HG02938 (cell line): ENCODE measurements at regions not wholly inside any gene's neighbourhood (a gene's known extent, or its start where the extent isn't known, plus 50 kb on each side); places are given as distances from the start of the nearest gene placed in this dataset.

ENCODE experiments used
- ATAC-seq: cut with Tn5 transposase; IDR thresholded peaks from one replicate; pipeline ENCODE4 v1.9.1; 2021; ENCODE audit warnings: mild to moderate bottlenecking, moderate library complexity; ENCODE audit not compliant: unreplicated experiment

DNA sequence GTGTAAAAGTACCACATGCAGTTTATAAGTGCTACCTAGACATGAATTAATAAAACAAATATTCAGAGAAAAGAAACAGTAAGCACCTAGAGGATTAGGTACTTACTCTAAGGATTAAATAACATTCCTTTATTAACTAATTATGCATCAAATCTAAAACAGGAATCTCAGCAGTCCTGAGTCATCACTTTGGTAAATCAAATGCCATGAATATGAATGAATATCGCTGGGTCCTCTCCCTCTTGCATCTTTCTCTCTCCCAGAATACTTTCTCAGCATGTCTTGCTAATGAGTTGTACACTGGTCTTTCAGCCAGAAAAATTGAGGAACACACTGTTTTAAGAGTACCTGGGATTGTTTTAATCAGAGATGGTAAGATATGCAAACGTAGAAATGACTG, 225.5 kb upstream of the NFE2L3 start:
- ATAC-seq: no peak

- no peak for ATAC-seq
Observed at GRCh38 chr7:25926891-25927625, 224.9 kb upstream of the NFE2L3 start.

- ATAC-seq: no peak
Observed at GRCh38 chr7:25927626-25927978, 224.4 kb upstream of the NFE2L3 start.

DNA sequence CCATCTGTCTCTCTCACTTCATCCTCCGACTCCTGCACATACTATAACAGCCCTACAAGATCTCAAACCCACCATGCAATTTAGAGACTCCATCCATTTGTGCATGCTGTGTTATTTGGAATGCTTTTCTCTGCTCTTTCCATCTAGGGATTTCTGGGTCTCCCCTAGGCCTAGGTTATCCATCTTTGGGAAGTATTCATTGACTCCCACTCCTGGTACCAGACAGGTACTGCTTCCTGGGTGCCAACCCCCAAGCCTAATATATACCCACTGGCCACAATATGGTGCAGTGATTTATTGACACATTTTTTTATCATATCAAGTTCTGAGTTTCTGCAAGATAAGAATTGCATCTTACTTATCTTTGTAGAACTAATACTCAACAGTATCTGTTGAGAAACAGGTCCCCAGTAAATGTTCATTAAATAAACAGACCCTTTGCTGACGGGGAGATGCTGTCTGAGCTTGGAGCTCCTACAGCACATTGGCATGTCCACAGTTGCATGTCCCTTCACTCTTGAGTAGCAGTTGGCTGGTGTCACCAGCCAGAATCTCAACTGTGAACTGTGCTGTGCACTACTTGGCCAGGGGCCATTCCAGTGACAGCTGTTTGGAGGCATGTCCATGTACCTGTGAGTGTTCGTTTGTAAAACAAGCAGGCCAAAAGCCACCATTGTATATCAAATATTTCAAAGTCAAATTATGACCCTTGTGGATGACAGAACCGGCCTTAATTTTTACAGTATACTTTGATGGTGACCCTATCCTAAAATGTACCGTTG, 223.3 kb upstream of the NFE2L3 start:
- ATAC-seq: no peak

- no peak for ATAC-seq
Observed at GRCh38 chr7:25929448-25929847, 222.6 kb upstream of the NFE2L3 start.

DNA sequence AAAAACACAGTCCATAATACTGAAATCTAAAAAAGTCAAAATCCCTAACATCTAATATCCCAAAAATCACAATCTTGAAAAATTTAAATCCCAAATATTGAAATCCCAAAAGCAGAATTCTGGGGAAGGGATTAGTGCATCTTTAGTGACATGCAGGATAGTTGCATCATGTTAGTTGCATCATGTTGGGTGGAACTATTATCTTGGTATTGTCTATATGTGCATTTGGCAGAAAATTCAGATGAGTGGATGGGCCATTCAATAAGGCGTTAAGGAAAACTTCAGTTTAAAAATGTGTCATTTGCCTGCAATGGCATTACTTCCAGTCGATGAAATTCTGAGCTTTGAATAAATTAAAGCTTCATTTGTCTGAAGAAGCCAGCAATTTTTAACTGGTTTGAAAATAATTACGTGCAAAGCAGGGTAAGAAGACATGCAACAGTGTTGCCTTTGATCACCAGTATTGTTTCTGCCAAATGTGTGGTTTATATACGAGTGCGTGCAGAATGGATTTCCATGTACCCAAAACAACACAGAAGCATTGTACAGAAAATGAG, 221.4 kb upstream of the NFE2L3 start:
- ATAC-seq: no peak

DNA sequence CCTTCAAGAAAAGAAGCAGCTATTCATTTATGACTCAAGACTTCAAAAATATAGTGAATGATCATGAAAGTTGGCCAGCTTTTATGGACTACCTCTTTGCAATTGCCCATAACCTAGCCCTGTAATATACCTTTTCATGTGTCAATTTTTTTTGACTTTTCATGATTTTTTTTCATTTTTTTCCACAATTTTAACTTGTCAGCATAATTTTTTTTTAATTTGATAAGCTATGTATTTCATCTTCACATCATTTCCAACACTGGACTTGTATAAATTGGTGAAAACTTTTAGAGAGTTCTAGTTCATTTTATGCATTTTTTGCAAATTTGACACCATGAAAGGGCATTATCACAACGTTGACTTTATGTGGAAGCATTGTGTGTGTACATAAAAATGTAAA, 220.8 kb upstream of the NFE2L3 start:
- ATAC-seq: no peak

DNA sequence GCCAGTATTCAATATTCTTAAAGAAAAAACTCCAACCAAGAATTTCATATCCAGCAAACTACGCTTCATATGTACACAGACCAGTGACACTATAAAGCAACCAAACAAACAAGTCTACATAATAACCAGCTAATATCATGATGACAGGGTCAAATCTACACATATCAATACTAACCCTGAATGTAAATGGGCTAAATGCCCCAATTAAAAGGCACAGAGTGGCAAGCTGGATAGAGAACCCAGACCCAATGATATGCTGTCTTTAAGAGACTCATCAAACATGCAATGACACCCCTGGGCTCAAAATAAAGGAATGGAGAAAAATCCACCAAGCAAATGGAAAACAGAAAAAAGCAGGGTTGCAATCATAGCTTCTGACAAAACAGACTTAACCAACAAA, 218.1 kb upstream of the NFE2L3 start:
- ATAC-seq: no peak

DNA sequence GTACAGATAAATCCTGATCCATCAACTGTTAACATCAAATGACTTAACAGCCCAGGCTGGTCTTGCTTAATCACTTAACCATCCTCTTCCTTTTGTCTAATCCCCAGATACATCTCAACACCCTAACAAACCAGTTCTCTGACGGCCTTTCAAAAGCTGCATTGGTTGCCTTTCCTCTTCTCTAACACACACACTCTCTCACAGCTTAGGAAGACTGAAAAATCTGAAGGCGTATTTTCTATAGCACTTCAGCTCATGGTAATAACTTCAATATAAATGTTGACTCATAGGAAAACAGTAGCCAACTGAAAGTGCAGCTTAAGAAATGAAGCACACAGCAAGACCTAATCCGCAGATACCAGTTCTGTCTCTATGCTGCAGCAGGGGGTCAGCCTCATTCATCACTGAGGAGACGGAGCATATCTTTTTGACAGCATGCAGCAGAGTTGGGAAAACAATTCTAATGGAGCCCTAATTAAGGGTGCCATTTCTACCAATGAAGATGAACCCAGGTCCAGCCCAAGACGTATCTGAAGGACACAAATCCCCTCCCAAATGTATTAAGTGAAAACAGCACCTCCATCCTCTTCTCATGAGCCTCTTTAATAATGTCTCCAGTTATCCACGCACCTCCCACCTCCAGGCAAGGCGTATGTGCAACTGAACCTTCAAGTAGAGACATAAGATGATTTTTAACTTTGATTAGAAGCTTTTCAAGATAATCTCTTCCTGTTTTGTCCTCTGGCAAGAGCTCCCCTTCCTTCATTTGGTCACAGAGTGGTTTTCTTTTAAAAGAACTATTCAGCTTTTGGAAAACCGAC, 211.7 kb upstream of the NFE2L3 start:
- peak; percentile 39 for ATAC-seq

- no peak for ATAC-seq
Observed at GRCh38 chr7:25944777-25945515, 207.1 kb upstream of the NFE2L3 start.

GRCh38 chr7:25945608-25946007, 206.4 kb upstream of the NFE2L3 start:
- no peak for ATAC-seq

DNA sequence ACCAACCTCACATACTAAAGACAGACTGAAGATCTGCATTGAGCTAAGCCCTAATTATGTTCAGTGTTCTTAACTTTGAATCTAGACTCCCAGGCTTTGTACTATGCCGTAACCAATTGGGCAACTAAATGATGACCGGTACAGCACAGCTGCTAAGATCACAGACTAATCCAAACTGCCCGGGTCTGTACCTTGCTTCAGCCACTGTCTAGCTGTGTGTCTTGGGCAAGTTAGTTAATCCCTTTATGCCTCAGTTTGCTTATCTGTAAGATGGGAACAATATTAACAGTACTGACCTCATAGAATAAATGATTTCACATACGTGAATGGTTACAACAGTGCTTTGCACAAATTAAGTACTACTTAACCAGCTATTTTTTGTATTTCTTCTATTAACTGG, 205.8 kb upstream of the NFE2L3 start:
- no peak for ATAC-seq

DNA sequence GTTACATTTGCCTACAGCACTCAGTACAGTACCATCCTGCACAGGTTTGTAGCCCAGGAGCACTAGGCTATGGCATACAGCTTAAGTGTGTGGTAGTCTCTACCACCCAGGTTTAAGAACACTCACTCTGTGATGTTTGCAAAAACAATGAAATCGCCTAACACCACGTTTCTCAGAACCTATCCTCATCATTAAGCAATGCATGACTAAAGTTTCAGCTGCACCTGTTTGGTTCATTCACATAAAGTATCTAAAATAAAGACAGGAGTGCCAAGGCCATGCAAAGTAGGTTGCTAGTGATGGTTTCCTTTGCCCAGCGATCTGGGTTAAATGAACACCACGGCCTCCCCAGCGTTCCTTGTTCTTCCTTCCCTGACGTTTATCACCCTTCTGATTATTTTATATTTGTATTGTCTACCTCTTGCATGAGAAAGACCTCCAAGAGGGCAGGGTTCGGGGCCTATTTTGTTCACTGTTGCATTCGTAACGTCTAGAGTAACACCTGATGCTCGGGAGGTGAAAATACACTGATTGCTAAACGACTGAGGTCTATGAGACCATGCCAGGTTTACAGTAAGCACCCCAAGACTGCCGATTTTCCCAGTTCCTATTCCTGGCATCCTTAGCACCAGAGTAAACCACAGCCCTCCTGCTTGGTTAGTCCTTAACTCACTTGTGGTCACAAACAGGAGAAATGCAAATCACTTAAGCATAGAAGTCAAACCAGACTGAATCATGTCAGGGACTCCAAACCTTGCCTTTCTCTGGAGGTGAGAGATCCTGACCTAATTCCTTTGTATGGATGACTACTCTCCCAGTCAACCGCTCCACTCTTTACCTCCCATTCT, 204.1 kb upstream of the NFE2L3 start:
- ATAC-seq: no peak

- ATAC-seq: no peak
Observed at GRCh38 chr7:25949736-25950487, 202.1 kb upstream of the NFE2L3 start.

GRCh38 chr7:25950488-25951413, 201.2 kb upstream of the NFE2L3 start:
- ATAC-seq: peak; percentile 79

- peak; percentile 1 for ATAC-seq
Observed at GRCh38 chr7:25951414-25952260, 200.4 kb upstream of the NFE2L3 start.
